ENCODE measurements at regions not wholly inside any gene's neighbourhood (a gene's known extent, or its start where the extent isn't known, plus 50 kb on each side); places are given as distances from the start of the nearest gene placed in this dataset.

DNA sequence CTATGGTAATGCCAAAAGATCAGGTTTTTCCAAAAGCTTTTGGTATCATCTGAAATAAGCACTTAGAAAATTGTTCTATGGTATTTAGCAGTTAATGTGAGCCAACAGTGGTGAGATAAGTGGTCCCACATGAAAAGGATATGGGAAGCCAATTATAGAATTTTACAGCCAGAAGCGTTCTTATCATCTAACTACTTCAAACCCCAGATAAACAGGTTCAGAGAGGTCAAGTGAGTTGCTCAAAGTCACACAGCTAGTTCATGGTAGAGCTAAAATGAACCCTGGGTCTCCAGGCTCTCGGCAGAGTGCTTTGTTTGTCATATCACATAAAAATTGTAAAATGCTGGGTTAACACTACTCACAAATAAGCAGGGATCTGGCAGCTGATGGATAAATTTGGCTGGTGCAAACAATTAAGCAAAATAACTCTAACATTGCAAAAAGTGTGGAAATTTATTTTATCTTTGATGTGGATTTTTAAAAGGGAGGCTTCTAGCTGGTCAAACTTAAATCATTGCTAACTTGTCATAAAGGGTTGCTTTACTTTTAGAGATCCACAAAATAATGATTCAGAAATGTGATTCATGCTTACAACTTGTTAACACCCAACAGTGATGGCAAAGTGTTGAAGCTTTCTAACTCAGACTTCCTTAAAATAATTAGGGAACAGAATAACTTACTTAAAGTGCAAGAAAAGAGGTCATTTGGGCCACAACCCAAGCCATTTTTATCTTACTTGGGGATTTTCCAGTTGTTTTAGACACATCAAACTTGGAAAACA, 202.8 kb upstream of the TBC1D5 start:
- WGBS (ENCODE audit: extremely low coverage, insufficient coverage, low lambda C conversion rate), result no CpG with 5 or more reads among the region's 2 CpGs
- Histone ChIP-seq H2BK120ac (ENCODE audit: low read depth, low read length) (no peak overlapping the region), H3K36me3 (ENCODE audit: control insufficient read depth, insufficient read depth, low read length) (no peaks in the 10 kb centered on the region), H3K9ac (ENCODE audit: low read length) (no peak overlapping the region), H3K4ac (ENCODE audit: low read depth, low read length) (no peak overlapping the region), H3K27ac (ENCODE audit: low read depth, low read length) (no peak overlapping the region), H2BK5ac (ENCODE audit: low read length) (no peak overlapping the region), H3K4me3 (ENCODE audit: low read length) (no peak overlapping the region), H2BK15ac (replicated peaks; ENCODE audit: low read depth) (no peak overlapping the region), H3K4me2 (ENCODE audit: low read length) (no peak overlapping the region), H3K27me3 (ENCODE audit: insufficient read depth, low read length, poor library complexity) (no peaks in the 10 kb centered on the region), H3K79me2 (ENCODE audit: control insufficient read depth, insufficient read depth, low read length) (no peaks in the 10 kb centered on the region), H3K79me1 (ENCODE audit: low read length) (no peaks in the 10 kb centered on the region), H4K5ac (ENCODE audit: low read length) (no peak overlapping the region), H3K4me1 (ENCODE audit: control insufficient read depth, low read depth, low read length) (peaks cover 3% of the 10 kb centered on the region), H3K18ac (ENCODE audit: low read length) (no peak overlapping the region), H2AK5ac (ENCODE audit: low read length) (no peak overlapping the region), H3K23ac (ENCODE audit: low read length) (no peak overlapping the region), H3K56ac (ENCODE audit: low read length) (no peak overlapping the region), H4K8ac (ENCODE audit: low read depth, low read length) (no peak overlapping the region)
- DNase-seq, result peak; percentile 15

GRCh38 chr3:17942856-17943255, 200.4 kb upstream of the TBC1D5 start:
- Histone ChIP-seq H3K18ac (ENCODE audit: low read length) (no peak overlapping the region), H4K5ac (ENCODE audit: low read length) (no peak overlapping the region), H2BK120ac (ENCODE audit: low read depth, low read length) (no peak overlapping the region), H3K9ac (ENCODE audit: low read length) (no peak overlapping the region), H3K56ac (ENCODE audit: low read length) (no peak overlapping the region), H2AK5ac (ENCODE audit: low read length) (no peak overlapping the region), H3K4me3 (ENCODE audit: low read length) (no peak overlapping the region), H2BK15ac (replicated peaks; ENCODE audit: low read depth) (no peak overlapping the region), H3K4me2 (ENCODE audit: low read length) (no peak overlapping the region), H3K36me3 (ENCODE audit: control insufficient read depth, insufficient read depth, low read length) (no peaks in the 10 kb centered on the region), H4K8ac (ENCODE audit: low read depth, low read length) (no peak overlapping the region), H3K27ac (ENCODE audit: low read depth, low read length) (no peak overlapping the region), H3K79me1 (ENCODE audit: low read length) (no peaks in the 10 kb centered on the region), H3K23ac (ENCODE audit: low read length) (no peak overlapping the region), H3K4me1 (ENCODE audit: control insufficient read depth, low read depth, low read length) (peaks cover 3% of the 10 kb centered on the region), H3K79me2 (ENCODE audit: control insufficient read depth, insufficient read depth, low read length) (no peaks in the 10 kb centered on the region), H3K27me3 (ENCODE audit: insufficient read depth, low read length, poor library complexity) (no peaks in the 10 kb centered on the region), H3K4ac (ENCODE audit: low read depth, low read length) (no peak overlapping the region), H2BK5ac (ENCODE audit: low read length) (no peak overlapping the region)
- no CpG with 5 or more reads among the region's 2 CpGs for WGBS (ENCODE audit: extremely low coverage, insufficient coverage, low lambda C conversion rate)
- DNase-seq, result peak; percentile 39

DNA sequence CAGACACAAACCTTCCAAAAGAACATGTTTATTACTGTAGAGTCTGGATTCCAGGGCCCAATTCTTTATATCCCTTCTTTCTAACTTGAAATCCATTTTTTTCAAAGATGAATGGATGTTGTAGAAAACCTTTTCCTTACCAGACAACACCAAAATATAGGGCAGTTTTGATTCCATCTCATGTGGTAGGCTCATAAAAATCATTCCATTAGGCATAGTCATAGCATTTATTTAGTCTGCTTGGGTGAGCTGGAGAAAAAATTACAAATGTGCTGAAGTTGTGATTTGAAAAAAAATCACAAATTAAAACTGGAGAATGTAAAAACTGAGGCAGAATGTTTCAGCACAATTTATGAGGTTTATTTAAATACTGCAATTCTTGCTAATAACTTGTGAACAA, 199.3 kb upstream of the TBC1D5 start:
- no peak overlapping the region for H3K4me3 ChIP-seq (ENCODE audit: low read length)
- no peaks in the 10 kb centered on the region for H3K79me2 ChIP-seq (ENCODE audit: control insufficient read depth, insufficient read depth, low read length)
- no peaks in the 10 kb centered on the region for H3K36me3 ChIP-seq (ENCODE audit: control insufficient read depth, insufficient read depth, low read length)
- no peak overlapping the region for H3K18ac ChIP-seq (ENCODE audit: low read length)
- H2AK5ac ChIP-seq (ENCODE audit: low read length), result no peak overlapping the region
- no peak overlapping the region for H3K9ac ChIP-seq (ENCODE audit: low read length)
- H3K27me3 ChIP-seq (ENCODE audit: insufficient read depth, low read length, poor library complexity), result no peaks in the 10 kb centered on the region
- no peak overlapping the region for H4K5ac ChIP-seq (ENCODE audit: low read length)
- no peak overlapping the region for H3K23ac ChIP-seq (ENCODE audit: low read length)
- no peak overlapping the region for H3K4me2 ChIP-seq (ENCODE audit: low read length)
- no peaks in the 10 kb centered on the region for H3K79me1 ChIP-seq (ENCODE audit: low read length)
- H4K8ac ChIP-seq (ENCODE audit: low read depth, low read length), result no peak overlapping the region
- H3K27ac ChIP-seq (ENCODE audit: low read depth, low read length), result no peak overlapping the region
- H2BK5ac ChIP-seq (ENCODE audit: low read length), result no peak overlapping the region
- H3K4ac ChIP-seq (ENCODE audit: low read depth, low read length), result no peak overlapping the region
- DNase-seq, result no peak
- H2BK15ac ChIP-seq (replicated peaks; ENCODE audit: low read depth), result no peak overlapping the region
- H3K4me1 ChIP-seq (ENCODE audit: control insufficient read depth, low read depth, low read length), result peaks cover 3% of the 10 kb centered on the region
- no peak overlapping the region for H3K56ac ChIP-seq (ENCODE audit: low read length)
- no peak overlapping the region for H2BK120ac ChIP-seq (ENCODE audit: low read depth, low read length)

GRCh38 chr3:17941152-17941551, 198.7 kb upstream of the TBC1D5 start:
- Histone ChIP-seq H3K79me1 (ENCODE audit: low read length) (no peaks in the 10 kb centered on the region), H2BK15ac (replicated peaks; ENCODE audit: low read depth) (no peak overlapping the region), H3K23ac (ENCODE audit: low read length) (no peak overlapping the region), H2AK5ac (ENCODE audit: low read length) (no peak overlapping the region), H3K4me2 (ENCODE audit: low read length) (no peak overlapping the region), H3K79me2 (ENCODE audit: control insufficient read depth, insufficient read depth, low read length) (no peaks in the 10 kb centered on the region), H3K36me3 (ENCODE audit: control insufficient read depth, insufficient read depth, low read length) (no peaks in the 10 kb centered on the region), H3K4me1 (ENCODE audit: control insufficient read depth, low read depth, low read length) (peaks cover 3% of the 10 kb centered on the region), H3K9ac (ENCODE audit: low read length) (no peak overlapping the region), H3K18ac (ENCODE audit: low read length) (no peak overlapping the region), H4K5ac (ENCODE audit: low read length) (no peak overlapping the region), H4K8ac (ENCODE audit: low read depth, low read length) (no peak overlapping the region), H3K27me3 (ENCODE audit: insufficient read depth, low read length, poor library complexity) (no peaks in the 10 kb centered on the region), H3K56ac (ENCODE audit: low read length) (no peak overlapping the region), H3K4me3 (ENCODE audit: low read length) (no peak overlapping the region), H3K4ac (ENCODE audit: low read depth, low read length) (no peak overlapping the region), H2BK120ac (ENCODE audit: low read depth, low read length) (no peak overlapping the region), H3K27ac (ENCODE audit: low read depth, low read length) (no peak overlapping the region), H2BK5ac (ENCODE audit: low read length) (no peak overlapping the region)
- DNase-seq, result no peak
- no CpG with 5 or more reads among the region's 2 CpGs for WGBS (ENCODE audit: extremely low coverage, insufficient coverage, low lambda C conversion rate)

- Histone ChIP-seq H2AK5ac (ENCODE audit: low read length) (no peak overlapping the region), H4K8ac (ENCODE audit: low read depth, low read length) (no peak overlapping the region), H3K9ac (ENCODE audit: low read length) (no peak overlapping the region), H2BK5ac (ENCODE audit: low read length) (no peak overlapping the region), H3K27ac (ENCODE audit: low read depth, low read length) (no peak overlapping the region), H2BK120ac (ENCODE audit: low read depth, low read length) (no peak overlapping the region), H3K79me2 (ENCODE audit: control insufficient read depth, insufficient read depth, low read length) (no peaks in the 10 kb centered on the region), H3K4me2 (ENCODE audit: low read length) (no peak overlapping the region), H3K4me1 (ENCODE audit: control insufficient read depth, low read depth, low read length) (peaks cover 3% of the 10 kb centered on the region), H3K23ac (ENCODE audit: low read length) (no peak overlapping the region), H3K56ac (ENCODE audit: low read length) (no peak overlapping the region), H2BK15ac (replicated peaks; ENCODE audit: low read depth) (no peak overlapping the region), H3K4ac (ENCODE audit: low read depth, low read length) (no peak overlapping the region), H3K4me3 (ENCODE audit: low read length) (no peak overlapping the region), H3K27me3 (ENCODE audit: insufficient read depth, low read length, poor library complexity) (no peaks in the 10 kb centered on the region), H3K79me1 (ENCODE audit: low read length) (no peaks in the 10 kb centered on the region), H3K36me3 (ENCODE audit: control insufficient read depth, insufficient read depth, low read length) (no peaks in the 10 kb centered on the region), H3K18ac (ENCODE audit: low read length) (no peak overlapping the region), H4K5ac (ENCODE audit: low read length) (no peak overlapping the region)
- no peak for DNase-seq
- no CpG with 5 or more reads among the region's 16 CpGs for WGBS (ENCODE audit: extremely low coverage, insufficient coverage, low lambda C conversion rate)
These were observed 196.7 kb upstream of the TBC1D5 start for GRCh38 chr3:17939157-17939556.

DNA sequence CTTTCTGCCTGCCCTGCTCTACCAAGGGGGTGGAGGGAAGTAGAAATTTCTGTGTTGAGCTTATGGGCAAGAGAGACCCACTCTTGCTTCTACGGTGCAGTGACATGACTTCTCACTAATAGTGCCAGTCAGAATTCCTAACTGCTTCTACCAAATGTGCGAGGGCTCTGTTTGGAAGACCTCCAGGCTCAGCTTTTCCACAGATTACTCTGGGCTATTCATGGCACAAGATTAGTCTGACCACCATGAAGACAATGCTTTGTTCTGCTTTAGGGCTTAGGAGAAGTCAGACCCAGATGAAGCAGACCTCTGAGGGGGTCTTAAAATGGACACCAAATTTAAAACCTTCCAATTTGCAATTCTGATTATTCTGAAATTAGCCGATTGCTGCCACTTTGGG, 195.9 kb upstream of the TBC1D5 start:
- no CpG with 5 or more reads among the region's 3 CpGs for WGBS (ENCODE audit: extremely low coverage, insufficient coverage, low lambda C conversion rate)

More for the DNA sequence above, 195.9 kb upstream of the TBC1D5 start:
- Histone ChIP-seq H3K79me1 (ENCODE audit: low read length) (no peaks in the 10 kb centered on the region), H2BK5ac (ENCODE audit: low read length) (no peak overlapping the region), H3K4me3 (ENCODE audit: low read length) (no peak overlapping the region), H3K56ac (ENCODE audit: low read length) (no peak overlapping the region), H3K36me3 (ENCODE audit: control insufficient read depth, insufficient read depth, low read length) (no peaks in the 10 kb centered on the region), H3K27me3 (ENCODE audit: insufficient read depth, low read length, poor library complexity) (no peaks in the 10 kb centered on the region), H3K4me1 (ENCODE audit: control insufficient read depth, low read depth, low read length) (peaks cover 5% of the 10 kb centered on the region), H2BK120ac (ENCODE audit: low read depth, low read length) (no peak overlapping the region), H3K4ac (ENCODE audit: low read depth, low read length) (no peak overlapping the region), H3K9ac (ENCODE audit: low read length) (no peak overlapping the region), H3K18ac (ENCODE audit: low read length) (peak overlapping the region; percentile 51), H3K27ac (ENCODE audit: low read depth, low read length) (no peak overlapping the region), H3K79me2 (ENCODE audit: control insufficient read depth, insufficient read depth, low read length) (no peaks in the 10 kb centered on the region), H4K8ac (ENCODE audit: low read depth, low read length) (no peak overlapping the region), H2AK5ac (ENCODE audit: low read length) (no peak overlapping the region), H3K23ac (ENCODE audit: low read length) (no peak overlapping the region), H4K5ac (ENCODE audit: low read length) (no peak overlapping the region), H3K4me2 (ENCODE audit: low read length) (no peak overlapping the region), H2BK15ac (replicated peaks; ENCODE audit: low read depth) (no peak overlapping the region)
- DNase-seq, result no peak
